ENCODE measurements at regions not wholly inside any gene's neighbourhood (a gene's known extent, or its start where the extent isn't known, plus 50 kb on each side); places are given as distances from the start of the nearest gene placed in this dataset.

- H3K9me3 Mint-ChIP-seq (ENCODE audit: insufficient read depth): no peaks in the 10 kb centered on the region
- ChIA-PET CTCF (no interaction called here), POLR2A (no interaction called here)
- no peaks in the 10 kb centered on the region for H3K4me1 Mint-ChIP-seq (ENCODE audit: low read depth)
- DNase-seq (no peak), ATAC-seq (no peak)
- H3K4me3 Mint-ChIP-seq: no peak overlapping the region
- H3K27me3 Mint-ChIP-seq (ENCODE audit: low read depth): peaks cover 25% of the 10 kb centered on the region
- no peak overlapping the region for H3K27ac Mint-ChIP-seq
- H3K36me3 Mint-ChIP-seq (ENCODE audit: low read depth): no peaks in the 10 kb centered on the region
These were observed 92.2 kb upstream of the TOP3B start for GRCh38 chr22:22074634-22075381.

GRCh38 chr22:22073769-22074561, 91.4 kb upstream of the TOP3B start:
- POLR2A ChIA-PET: no interaction called here
- CTCF ChIA-PET: no interaction called here
- Mint-ChIP-seq H3K27ac (no peak overlapping the region), H3K27me3 (ENCODE audit: low read depth) (peaks cover 25% of the 10 kb centered on the region), H3K9me3 (ENCODE audit: insufficient read depth) (no peaks in the 10 kb centered on the region), H3K36me3 (ENCODE audit: low read depth) (no peaks in the 10 kb centered on the region), H3K4me1 (ENCODE audit: low read depth) (no peaks in the 10 kb centered on the region), H3K4me3 (no peak overlapping the region)
- ATAC-seq (no peak), DNase-seq (no peak)

- CTCF ChIA-PET: interaction anchor here (2.2 kb wide), 1 partner anchor 12 kb away, joined by 9 read pairs; no protein-coding TSS in a partner anchor
These were observed 89.7 kb upstream of the TOP3B start for GRCh38 chr22:22072169-22072836.

GRCh38 chr22:22071455-22071854, 88.9 kb upstream of the TOP3B start:
- ChIA-PET CTCF (interaction anchor here (2.2 kb wide), 1 partner anchor 11 kb away, joined by 9 read pairs; no protein-coding TSS in a partner anchor), POLR2A (no interaction called here)
- ATAC-seq: no peak
- no peaks in the 10 kb centered on the region for H3K4me1 Mint-ChIP-seq (ENCODE audit: low read depth)
- H3K4me3 Mint-ChIP-seq: no peak overlapping the region
- no peak for DNase-seq
- no peaks in the 10 kb centered on the region for H3K9me3 Mint-ChIP-seq (ENCODE audit: insufficient read depth)
- H3K36me3 Mint-ChIP-seq (ENCODE audit: low read depth): no peaks in the 10 kb centered on the region
- no peak overlapping the region for H3K27ac Mint-ChIP-seq
- H3K27me3 Mint-ChIP-seq (ENCODE audit: low read depth): peaks cover 23% of the 10 kb centered on the region

More at GRCh38 chr22:22072169-22072836, 89.7 kb upstream of the TOP3B start:
- Mint-ChIP-seq H3K36me3 (ENCODE audit: low read depth) (no peaks in the 10 kb centered on the region), H3K4me1 (ENCODE audit: low read depth) (no peaks in the 10 kb centered on the region), H3K4me3 (no peak overlapping the region), H3K27ac (no peak overlapping the region), H3K9me3 (ENCODE audit: insufficient read depth) (no peaks in the 10 kb centered on the region), H3K27me3 (ENCODE audit: low read depth) (peaks cover 23% of the 10 kb centered on the region)
- POLR2A ChIA-PET: no interaction called here
- DNase-seq (no peak), ATAC-seq (no peak)

GRCh38 chr22:22070371-22070824, 87.8 kb upstream of the TOP3B start:
- POLR2A ChIA-PET: no interaction called here
- no peak overlapping the region for H3K27ac Mint-ChIP-seq
- no peaks in the 10 kb centered on the region for H3K36me3 Mint-ChIP-seq (ENCODE audit: low read depth)
- CTCF ChIA-PET: interaction anchor here (1.0 kb wide), 1 partner anchor 40 kb away, joined by 3 read pairs; no protein-coding TSS in a partner anchor
- ATAC-seq: no peak
- no peak overlapping the region for H3K4me3 Mint-ChIP-seq
- no peaks in the 10 kb centered on the region for H3K4me1 Mint-ChIP-seq (ENCODE audit: low read depth)
- peaks cover 19% of the 10 kb centered on the region for H3K27me3 Mint-ChIP-seq (ENCODE audit: low read depth)
- H3K9me3 Mint-ChIP-seq (ENCODE audit: insufficient read depth): no peaks in the 10 kb centered on the region
- DNase-seq: no peak

GRCh38 chr22:22069450-22070370, 87.1 kb upstream of the TOP3B start:
- ATAC-seq: no peak
- CTCF ChIA-PET: interaction anchor here (1.0 kb wide), 1 partner anchor 41 kb away, joined by 3 read pairs; no protein-coding TSS in a partner anchor

GRCh38 chr22:22068657-22069056, 86.1 kb upstream of the TOP3B start:
- no peaks in the 10 kb centered on the region for H3K9me3 Mint-ChIP-seq (ENCODE audit: insufficient read depth)
- CTCF ChIA-PET: no interaction called here
- no peaks in the 10 kb centered on the region for H3K36me3 Mint-ChIP-seq (ENCODE audit: low read depth)
- peaks cover 22% of the 10 kb centered on the region for H3K27me3 Mint-ChIP-seq (ENCODE audit: low read depth)
- DNase-seq: no peak
- no peak for ATAC-seq
- H3K27ac Mint-ChIP-seq: no peak overlapping the region
- POLR2A ChIA-PET: no interaction called here
- no peak overlapping the region for H3K4me3 Mint-ChIP-seq
- H3K4me1 Mint-ChIP-seq (ENCODE audit: low read depth): no peaks in the 10 kb centered on the region

More at GRCh38 chr22:22069450-22070370, 87.1 kb upstream of the TOP3B start:
- Mint-ChIP-seq H3K9me3 (ENCODE audit: insufficient read depth) (no peaks in the 10 kb centered on the region), H3K27ac (no peak overlapping the region), H3K4me3 (no peak overlapping the region), H3K36me3 (ENCODE audit: low read depth) (no peaks in the 10 kb centered on the region), H3K4me1 (ENCODE audit: low read depth) (no peaks in the 10 kb centered on the region), H3K27me3 (ENCODE audit: low read depth) (peaks cover 25% of the 10 kb centered on the region)
- no peak for DNase-seq
- POLR2A ChIA-PET: no interaction called here

- DNase-seq (no peak), ATAC-seq (no peak)
- Mint-ChIP-seq H3K4me3 (no peak overlapping the region), H3K4me1 (ENCODE audit: low read depth) (no peaks in the 10 kb centered on the region), H3K36me3 (ENCODE audit: low read depth) (no peaks in the 10 kb centered on the region), H3K27ac (no peak overlapping the region), H3K27me3 (ENCODE audit: low read depth) (peaks cover 22% of the 10 kb centered on the region), H3K9me3 (ENCODE audit: insufficient read depth) (no peaks in the 10 kb centered on the region)
- ChIA-PET POLR2A (no interaction called here), CTCF (no interaction called here)
These were observed 85.4 kb upstream of the TOP3B start for GRCh38 chr22:22068025-22068424.

GRCh38 chr22:22067192-22067591, 84.6 kb upstream of the TOP3B start:
- POLR2A ChIA-PET: no interaction called here
- H3K27ac Mint-ChIP-seq: no peak overlapping the region
- no peaks in the 10 kb centered on the region for H3K36me3 Mint-ChIP-seq (ENCODE audit: low read depth)
- no peaks in the 10 kb centered on the region for H3K9me3 Mint-ChIP-seq (ENCODE audit: insufficient read depth)
- DNase-seq (no peak), ATAC-seq (no peak)
- H3K4me3 Mint-ChIP-seq: no peak overlapping the region
- CTCF ChIA-PET: no interaction called here
- H3K4me1 Mint-ChIP-seq (ENCODE audit: low read depth): no peaks in the 10 kb centered on the region
- peaks cover 22% of the 10 kb centered on the region for H3K27me3 Mint-ChIP-seq (ENCODE audit: low read depth)

GRCh38 chr22:22064580-22064979, 82.0 kb upstream of the TOP3B start:
- Mint-ChIP-seq H3K4me1 (ENCODE audit: low read depth) (no peaks in the 10 kb centered on the region), H3K4me3 (no peak overlapping the region), H3K9me3 (ENCODE audit: insufficient read depth) (no peaks in the 10 kb centered on the region), H3K27me3 (ENCODE audit: low read depth) (peaks cover 21% of the 10 kb centered on the region), H3K36me3 (ENCODE audit: low read depth) (no peaks in the 10 kb centered on the region), H3K27ac (no peak overlapping the region)
- no peak for DNase-seq
- ChIA-PET POLR2A (no interaction called here), CTCF (no interaction called here)
- ATAC-seq: no peak

- no peak for ATAC-seq
These were observed 79.8 kb upstream of the TOP3B start for GRCh38 chr22:22062306-22062793.

More at GRCh38 chr22:22062306-22062793, 79.8 kb upstream of the TOP3B start:
- Mint-ChIP-seq H3K4me3 (no peak overlapping the region), H3K27me3 (ENCODE audit: low read depth) (peaks cover 27% of the 10 kb centered on the region), H3K9me3 (ENCODE audit: insufficient read depth) (no peaks in the 10 kb centered on the region), H3K27ac (no peak overlapping the region), H3K4me1 (ENCODE audit: low read depth) (no peaks in the 10 kb centered on the region), H3K36me3 (ENCODE audit: low read depth) (no peaks in the 10 kb centered on the region)
- CTCF ChIA-PET: interaction anchor here (1.7 to 2.7 kb wide), 2 partner anchors 21 to 48 kb away, joined by 4 to 8 read pairs; no protein-coding TSS in a partner anchor
- no peak for DNase-seq
- POLR2A ChIA-PET: no interaction called here
